ENCODE measurements at regions not wholly inside any gene's neighbourhood (a gene's known extent, or its start where the extent isn't known, plus 50 kb on each side); places are given as distances from the start of the nearest gene placed in this dataset.
"Not testable (repeated sequence)": the region's sequence is repeated elsewhere in the genome, so short reads cannot be mapped to it uniquely, and the experiment has no call there.

GRCh38 chr21:6554377-6554864 lies 3967.0 kb upstream of the TPTE start:
- DNase-seq; intact Hi-C loops (cut with DNase I); H3K36me3 ChIP-seq; H3K4me3 ChIP-seq; H3K4me1 ChIP-seq; H3K9me3 ChIP-seq; H3K27me3 ChIP-seq; H3K27ac ChIP-seq: not testable (repeated sequence)
- ATAC-seq: peak; percentile 53

GRCh38 chr21:6556516-6556915 lies 3964.9 kb upstream of the TPTE start:
- H3K27ac ChIP-seq; ATAC-seq; intact Hi-C loops (cut with DNase I); H3K4me1 ChIP-seq; H3K9me3 ChIP-seq; H3K36me3 ChIP-seq; H3K27me3 ChIP-seq; H3K4me3 ChIP-seq; DNase-seq: not testable (repeated sequence)

- DNase-seq; H3K9me3 ChIP-seq; H3K36me3 ChIP-seq; ATAC-seq; H3K4me3 ChIP-seq; H3K27ac ChIP-seq; H3K4me1 ChIP-seq; intact Hi-C loops (cut with DNase I); H3K27me3 ChIP-seq: not testable (repeated sequence)
Observed at GRCh38 chr21:6557415-6557814, 3964.0 kb upstream of the TPTE start.

GRCh38 chr21:6561168-6561567 lies 3960.2 kb upstream of the TPTE start:
- H3K4me3 ChIP-seq; DNase-seq; H3K27ac ChIP-seq; H3K36me3 ChIP-seq; intact Hi-C loops (cut with DNase I); H3K4me1 ChIP-seq; H3K27me3 ChIP-seq; H3K9me3 ChIP-seq: not testable (repeated sequence)
- peak; percentile 29 for ATAC-seq

- H3K27ac ChIP-seq; H3K4me3 ChIP-seq; H3K4me1 ChIP-seq; intact Hi-C loops (cut with DNase I); ATAC-seq; H3K36me3 ChIP-seq; H3K9me3 ChIP-seq; H3K27me3 ChIP-seq: not testable (repeated sequence)
- peak; percentile 1 for DNase-seq
Observed at GRCh38 chr21:6561578-6561977, 3959.8 kb upstream of the TPTE start.

GRCh38 chr21:6564543-6565166 lies 3956.7 kb upstream of the TPTE start:
- H3K27me3 ChIP-seq; H3K9me3 ChIP-seq; H3K27ac ChIP-seq; H3K4me3 ChIP-seq; intact Hi-C loops (cut with DNase I); ATAC-seq; H3K4me1 ChIP-seq; H3K36me3 ChIP-seq: not testable (repeated sequence)
- DNase-seq: peak; percentile 6

GRCh38 chr21:6565190-6566094 lies 3955.9 kb upstream of the TPTE start:
- H3K4me1 ChIP-seq; H3K9me3 ChIP-seq; H3K27ac ChIP-seq; H3K36me3 ChIP-seq; intact Hi-C loops (cut with DNase I); H3K27me3 ChIP-seq; H3K4me3 ChIP-seq: not testable (repeated sequence)
- peak; percentile 32 for DNase-seq
- peak; percentile 6 for ATAC-seq

GRCh38 chr21:6567542-6567941 lies 3953.8 kb upstream of the TPTE start:
- DNase-seq: peak; percentile 3
- H3K27ac ChIP-seq; H3K27me3 ChIP-seq; H3K4me1 ChIP-seq; ATAC-seq; H3K9me3 ChIP-seq; H3K4me3 ChIP-seq; H3K36me3 ChIP-seq; intact Hi-C loops (cut with DNase I): not testable (repeated sequence)

GRCh38 chr21:6569152-6569551 lies 3952.2 kb upstream of the TPTE start:
- peak; percentile 88 for ATAC-seq
- DNase-seq; H3K27ac ChIP-seq; intact Hi-C loops (cut with DNase I); H3K27me3 ChIP-seq; H3K9me3 ChIP-seq; H3K36me3 ChIP-seq; H3K4me1 ChIP-seq; H3K4me3 ChIP-seq: not testable (repeated sequence)

GRCh38 chr21:6569587-6570392 lies 3951.6 kb upstream of the TPTE start:
- intact Hi-C loops (cut with DNase I); H3K27ac ChIP-seq; H3K36me3 ChIP-seq; H3K9me3 ChIP-seq; H3K27me3 ChIP-seq; DNase-seq; H3K4me1 ChIP-seq; H3K4me3 ChIP-seq: not testable (repeated sequence)
- ATAC-seq: peak; percentile 80

- H3K27me3 ChIP-seq; intact Hi-C loops (cut with DNase I); H3K4me1 ChIP-seq; H3K27ac ChIP-seq; H3K9me3 ChIP-seq; DNase-seq; H3K4me3 ChIP-seq; H3K36me3 ChIP-seq: not testable (repeated sequence)
- peak; percentile 35 for ATAC-seq
Observed at GRCh38 chr21:6570700-6571368, 3950.5 kb upstream of the TPTE start.

GRCh38 chr21:6573576-6573975 lies 3947.8 kb upstream of the TPTE start:
- H3K4me3 ChIP-seq; intact Hi-C loops (cut with DNase I); ATAC-seq; H3K9me3 ChIP-seq; DNase-seq; H3K27me3 ChIP-seq; H3K27ac ChIP-seq; H3K4me1 ChIP-seq; H3K36me3 ChIP-seq: not testable (repeated sequence)

GRCh38 chr21:6579801-6580200 lies 3941.6 kb upstream of the TPTE start:
- H3K4me3 ChIP-seq; H3K4me1 ChIP-seq; H3K36me3 ChIP-seq; H3K27me3 ChIP-seq; H3K27ac ChIP-seq; intact Hi-C loops (cut with DNase I); DNase-seq; ATAC-seq; H3K9me3 ChIP-seq: not testable (repeated sequence)
